AG04449 (cell line): ENCODE measurements at regions not wholly inside any gene's neighbourhood (a gene's known extent, or its start where the extent isn't known, plus 50 kb on each side); places are given as distances from the start of the nearest gene placed in this dataset.

Source experiments
- CTCF ChIA-PET: fragments of 350-600 bp; formaldehyde crosslinking; extraction: SDS; loops from one replicate; lab custom pipeline; 2021; ENCODE audit warnings: antibody characterized with exemption; lab: Yijun Ruan, JAX
- POLR2A ChIA-PET: fragments of 400-600, 350-600 bp; formaldehyde crosslinking; extraction: SDS; loops from one replicate; lab custom pipeline; 2020; ENCODE audit warnings: antibody characterized with exemption, inconsistent platforms; lab: Yijun Ruan, JAX
- DNase-seq: peaks from one replicate; pipeline ENCODE4 v3.0.0-alpha.2; 2010; ENCODE audit warnings: low read depth, low spot score
- H3K4me3 ChIP-seq: 2 replicates; pipeline ENCODE4 v1.5.1; 2011; ENCODE audit warnings: low read depth, mild to moderate bottlenecking, control low read depth, low read length
- CTCF ChIP-seq: IDR thresholded peaks from one replicate; pipeline ENCODE4 v1.5.1; 2011; ENCODE audit warnings: mild to moderate bottlenecking, moderate library complexity, low read length, control low read depth, inconsistent platforms; ENCODE audit not compliant: insufficient read depth; ENCODE audit errors: missing control alignments

DNA sequence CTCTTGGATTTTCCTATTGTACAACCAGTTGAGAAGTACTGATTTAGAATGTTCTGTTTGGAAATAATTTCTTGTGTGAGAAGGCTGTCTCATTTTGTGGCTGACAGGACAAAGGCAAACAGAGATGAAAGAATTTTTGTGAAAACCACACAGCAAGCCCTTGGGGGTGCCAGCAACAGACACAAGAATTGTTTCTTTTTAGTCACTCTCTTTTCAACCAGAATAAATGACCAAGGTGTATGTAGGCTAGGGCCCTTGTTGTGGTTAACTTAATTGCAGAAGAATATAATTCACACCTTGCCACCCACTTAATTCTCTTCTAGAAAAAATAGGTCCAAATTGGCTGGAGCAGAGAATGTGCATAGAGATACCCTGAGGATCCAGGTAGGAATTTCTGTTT, 329.4 kb upstream of the TBC1D5 start:
- CTCF ChIA-PET, result no interaction called here
- no peak overlapping the region for H3K4me3 ChIP-seq
- POLR2A ChIA-PET, result no interaction called here
- TF ChIP-seq CTCF, result no peak
- DNase-seq, result no peak

- ChIA-PET POLR2A (no interaction called here), CTCF (no interaction called here)
- DNase-seq, result no peak
- H3K4me3 ChIP-seq, result no peak overlapping the region
- no peak for TF ChIP-seq CTCF
These were observed 328.5 kb upstream of the TBC1D5 start for GRCh38 chr3:18070944-18071343.

DNA sequence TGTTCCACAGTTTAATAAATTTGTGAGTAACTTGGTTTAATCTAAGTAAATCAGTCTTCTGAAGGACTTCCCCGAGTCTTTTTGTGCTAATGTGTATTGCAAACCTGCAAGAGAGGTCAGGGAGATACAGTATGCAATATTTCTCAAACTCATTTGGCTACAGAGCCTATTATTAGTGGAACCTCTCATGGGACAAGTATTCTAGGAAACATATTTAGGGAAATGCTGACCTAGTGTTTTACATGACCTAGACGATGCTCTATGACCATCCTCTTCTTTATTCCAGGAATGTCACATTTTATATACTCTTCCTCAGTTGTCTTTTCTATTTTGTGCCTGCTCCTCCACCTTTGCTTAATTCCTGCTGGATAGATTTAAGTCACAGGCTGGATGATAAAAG, 327.8 kb upstream of the TBC1D5 start:
- TF ChIP-seq CTCF, result no peak
- POLR2A ChIA-PET, result no interaction called here

DNA sequence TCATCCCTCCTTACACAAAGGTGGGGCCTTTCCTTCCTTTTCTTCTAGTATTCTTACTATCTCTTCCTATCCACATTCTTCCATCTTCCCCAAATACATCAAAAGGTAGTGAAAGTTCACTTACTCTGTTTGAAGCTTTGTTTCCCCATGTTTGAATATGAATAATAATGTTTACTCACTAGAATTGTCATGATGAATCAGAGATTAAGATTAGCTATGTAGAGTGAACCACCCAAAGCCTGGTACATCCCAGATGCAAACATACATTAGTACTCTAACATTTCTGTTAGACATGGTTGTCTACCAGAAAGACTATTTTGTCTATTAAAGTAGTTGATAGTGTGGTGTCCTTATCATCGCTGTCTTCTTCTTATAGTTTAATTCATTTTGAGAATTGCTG, 327.1 kb upstream of the TBC1D5 start:
- no peak overlapping the region for H3K4me3 ChIP-seq
- DNase-seq, result no peak
- CTCF ChIA-PET, result no interaction called here
- POLR2A ChIA-PET, result no interaction called here
- TF ChIP-seq CTCF, result no peak

More for the DNA sequence above, 327.8 kb upstream of the TBC1D5 start:
- DNase-seq, result no peak
- CTCF ChIA-PET, result no interaction called here
- H3K4me3 ChIP-seq, result no peak overlapping the region

DNA sequence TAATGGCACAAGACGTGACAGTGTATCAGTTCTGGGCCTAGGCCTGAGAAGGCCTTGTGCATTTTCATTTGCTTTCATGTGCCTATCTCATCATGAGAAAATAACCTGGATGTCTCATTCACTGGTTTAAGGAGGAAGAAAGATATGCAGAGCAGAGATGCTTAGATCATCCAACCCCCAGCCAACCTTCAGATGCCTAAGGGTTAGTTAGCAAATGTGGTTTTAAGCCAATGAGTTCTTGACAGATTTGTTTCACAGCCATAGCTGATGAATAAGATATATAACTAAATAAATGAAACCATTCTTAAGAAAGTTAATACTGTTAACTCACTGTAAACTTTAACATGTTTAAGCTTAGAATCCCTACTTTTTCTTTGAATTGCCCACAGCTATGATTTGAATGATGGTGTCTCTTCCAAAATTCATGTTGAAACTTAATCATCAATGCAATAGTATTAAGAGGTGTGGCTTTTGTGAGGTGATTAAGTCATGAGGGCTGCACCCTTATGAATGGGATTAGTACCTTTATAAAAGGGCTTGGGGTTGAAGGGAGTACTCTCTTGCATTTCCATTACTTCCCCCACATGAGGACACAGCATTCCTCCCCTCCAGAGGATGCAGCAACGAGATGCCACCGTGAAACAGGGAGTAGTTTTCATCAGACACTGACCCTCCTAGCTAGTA, 324.6 kb upstream of the TBC1D5 start:
- TF ChIP-seq CTCF, result no peak
- CTCF ChIA-PET, result interaction anchor here (1.4 kb wide), 1 partner anchor 16 kb away, joined by 3 read pairs; no protein-coding TSS in a partner anchor
- no peak overlapping the region for H3K4me3 ChIP-seq
- POLR2A ChIA-PET, result no interaction called here
- DNase-seq, result no peak

GRCh38 chr3:18064586-18064985, 322.2 kb upstream of the TBC1D5 start:
- DNase-seq, result no peak
- no peak for TF ChIP-seq CTCF
- ChIA-PET POLR2A (no interaction called here), CTCF (interaction anchor here (1.8 kb wide), 1 partner anchor 230 kb away, joined by 4 read pairs; no protein-coding TSS in a partner anchor)
- H3K4me3 ChIP-seq, result no peak overlapping the region
